Ascending aorta (tissue), 2 donors: ENCODE measurements at regions not wholly inside any gene's neighbourhood (a gene's known extent, or its start where the extent isn't known, plus 50 kb on each side); places are given as distances from the start of the nearest gene placed in this dataset.

Source experiments
- DNase-seq, 2 donors: peaks; one replicate each; pipeline ENCODE4 v3.0.0-alpha.2; 2019; ENCODE audit warnings: low spot score in 2 of 2
- H3K27ac ChIP-seq, 2 donors: fragments of 200-600 bp; sonication (generic); one replicate each; pipeline ENCODE4 v1.5.1; 2016 to 2017; ENCODE audit warnings: mild to moderate bottlenecking in 1 of 2
- H3K27me3 ChIP-seq: fragments of 200-600 bp; sonication (generic); one replicate; pipeline ENCODE4 v1.5.1; 2017
- H3K36me3 ChIP-seq, 2 donors: fragments of 200-600 bp; sonication (generic); one replicate each; pipeline ENCODE4 v1.5.1; 2016
- H3K4me1 ChIP-seq, 2 donors: fragments of 200-600 bp; sonication (generic); one replicate each; pipeline ENCODE4 v1.5.1; 2016 to 2017; ENCODE audit warnings: mild to moderate bottlenecking in 1 of 2
- H3K4me3 ChIP-seq, 2 donors: fragments of 200-600 bp; sonication (generic); one replicate each; pipeline ENCODE4 v1.5.1; 2016 to 2017; ENCODE audit warnings: mild to moderate bottlenecking in 1 of 2
- H3K9me3 ChIP-seq, 2 donors: fragments of 200-600 bp; sonication (generic); one replicate each; pipeline ENCODE4 v1.5.1; 2016
- CTCF ChIP-seq, 3 experiments: fragments of 200-600 bp in 2 of 3; fragments of 450-650 bp in 1 of 3; sonication (generic) in 2 of 3; IDR thresholded peaks; one replicate each; pipeline ENCODE4 v1.5.1; 2016 to 2019; ENCODE audit warnings: antibody characterized with exemption in 3 of 3, mild to moderate bottlenecking in 1 of 3, moderate library complexity in 1 of 3
- intact Hi-C: fragments of 100-400 bp; cut with DNase I; formaldehyde crosslinking; loops from one replicate; pipeline ENCODE4 v1.15.1; 2023

- H3K27ac ChIP-seq = no peak overlapping the region
- no peaks in the 10 kb centered on the region for H3K4me1 ChIP-seq
- intact Hi-C loops = no loop called here
- H3K4me3 ChIP-seq = no peak overlapping the region
- no peaks in the 10 kb centered on the region for H3K27me3 ChIP-seq
- H3K36me3 ChIP-seq = no peaks in the 10 kb centered on the region
- DNase-seq = no peak
- no peak for TF ChIP-seq CTCF (IDR thresholded peaks at IDR 0.05)
- no peaks in the 10 kb centered on the region for H3K9me3 ChIP-seq
These were observed 428.7 kb upstream of the EPHA3 start for GRCh38 chr3:88678747-88679146.

- H3K9me3 ChIP-seq = no peaks in the 10 kb centered on the region
- no peaks in the 10 kb centered on the region for H3K4me1 ChIP-seq
- H3K36me3 ChIP-seq = no peaks in the 10 kb centered on the region
- H3K4me3 ChIP-seq = no peak overlapping the region
- no peak for TF ChIP-seq CTCF (IDR thresholded peaks at IDR 0.05)
- intact Hi-C loops = no loop called here
- H3K27ac ChIP-seq = no peak overlapping the region
- no peak for DNase-seq
- H3K27me3 ChIP-seq = no peaks in the 10 kb centered on the region
These were observed 417.1 kb upstream of the EPHA3 start for GRCh38 chr3:88690287-88690686.

- no peak for TF ChIP-seq CTCF (IDR thresholded peaks at IDR 0.05)
- intact Hi-C loops = no loop called here
- no peaks in the 10 kb centered on the region for H3K9me3 ChIP-seq
- no peaks in the 10 kb centered on the region for H3K27me3 ChIP-seq
- no peak overlapping the region for H3K27ac ChIP-seq
- no peaks in the 10 kb centered on the region for H3K36me3 ChIP-seq
- H3K4me3 ChIP-seq = no peak overlapping the region
- DNase-seq = no peak
- no peaks in the 10 kb centered on the region for H3K4me1 ChIP-seq
These were observed 416.3 kb upstream of the EPHA3 start for GRCh38 chr3:88691081-88691480.

GRCh38 chr3:88703501-88704059, 403.8 kb upstream of the EPHA3 start:
- Histone ChIP-seq H3K4me3 (no peak overlapping the region), H3K9me3 (no peaks in the 10 kb centered on the region), H3K4me1 (no peaks in the 10 kb centered on the region), H3K27me3 (no peaks in the 10 kb centered on the region), H3K36me3 (no peaks in the 10 kb centered on the region), H3K27ac (no peak overlapping the region)
- no peak for DNase-seq
- TF ChIP-seq CTCF (IDR thresholded peaks at IDR 0.05) = no peak
- intact Hi-C loops = no loop called here

- H3K27ac ChIP-seq = no peak overlapping the region
- H3K27me3 ChIP-seq = no peaks in the 10 kb centered on the region
- H3K9me3 ChIP-seq = no peaks in the 10 kb centered on the region
- DNase-seq = no peak
- intact Hi-C loops = no loop called here
- H3K4me3 ChIP-seq = no peak overlapping the region
- no peak for TF ChIP-seq CTCF (IDR thresholded peaks at IDR 0.05)
- no peaks in the 10 kb centered on the region for H3K4me1 ChIP-seq
- H3K36me3 ChIP-seq = no peaks in the 10 kb centered on the region
These were observed 403.1 kb upstream of the EPHA3 start for GRCh38 chr3:88704338-88704737.

- no peak for TF ChIP-seq CTCF (IDR thresholded peaks at IDR 0.05)
- H3K27ac ChIP-seq = no peak overlapping the region
- no peak for DNase-seq
- H3K9me3 ChIP-seq = no peaks in the 10 kb centered on the region
- no peak overlapping the region for H3K4me3 ChIP-seq
- H3K36me3 ChIP-seq = no peaks in the 10 kb centered on the region
- H3K27me3 ChIP-seq = no peaks in the 10 kb centered on the region
- no peaks in the 10 kb centered on the region for H3K4me1 ChIP-seq
- intact Hi-C loops = no loop called here
These were observed 399.6 kb upstream of the EPHA3 start for GRCh38 chr3:88707837-88708236.
